HepG2 (cell line): ENCODE measurements at regions not wholly inside any gene's neighbourhood (a gene's known extent, or its start where the extent isn't known, plus 50 kb on each side); places are given as distances from the start of the nearest gene placed in this dataset.

Experiments
- ATAC-seq: fragments of 200-7000 bp; cut with Tn5 transposase; 3 replicates; pipeline ENCODE4 v1.9.1; 2020; ENCODE audit warnings: mild to moderate bottlenecking, moderate library complexity
- BruUV-seq: library from RNA; stranded (reverse); fragments of 400-500 nt; replicated peaks from 2 replicates; lab custom pipeline; 2021; lab: Mats Ljungman, UMichigan
- CTCF ChIA-PET: fragments of 300-600 bp; formaldehyde crosslinking; extraction: SDS; loops from one replicate; lab custom pipeline; 2021; ENCODE audit warnings: low total read pairs, inconsistent platforms, low intra/inter-chr PET ratio; lab: Yijun Ruan, JAX
- POLR2A ChIA-PET: fragments of 350-600 bp; sonication (Branson Sonifier 250); formaldehyde crosslinking; loops from one replicate; lab custom pipeline; 2020; ENCODE audit warnings: antibody characterized with exemption, inconsistent platforms; lab: Yijun Ruan, JAX
- DNase-seq: peaks from one replicate; pipeline ENCODE4 v3.0.0-alpha.2; 2015; ENCODE audit warnings: low spot score
- FAIRE-seq: peaks from 3 replicates; lab custom pipeline; 2011; peaks lifted over from hg19 to GRCh38; lab: Jason Lieb, UNC
- H2AFZ ChIP-seq: one replicate; pipeline ENCODE4 v1.6.1; 2011; ENCODE audit warnings: low read length, inconsistent platforms
- H3K27ac ChIP-seq: fragments of 300-600 bp; 3 replicates; pipeline ENCODE4 v1.8.0; 2011; ENCODE audit warnings: mixed run types, mild to moderate bottlenecking, mixed read lengths, low read length, inconsistent platforms; ENCODE audit not compliant: insufficient read depth; ENCODE audit errors: extremely low read length
- H3K27me3 ChIP-seq, 2 experiments: fragments of 200-600 bp in 1 of 2; 2 replicates in 1 of 2; 3 replicates in 1 of 2; pipeline versions ENCODE4 v1.6.0 to v1.8.0; 2011; ENCODE audit warnings: low read length in 2 of 2, mild to moderate bottlenecking in 2 of 2, moderate library complexity in 2 of 2, inconsistent platforms in 1 of 2; ENCODE audit not compliant: insufficient read depth in 2 of 2, control insufficient read depth in 1 of 2
- H3K36me3 ChIP-seq, 2 experiments: fragments of 200-600 bp in 1 of 2; replicated peaks in 1 of 2; 2 replicates in 1 of 2; 3 replicates in 1 of 2; pipeline versions ENCODE4 v1.5.1 to v1.8.0; 2011; ENCODE audit warnings: low read length in 2 of 2, inconsistent platforms in 1 of 2; ENCODE audit not compliant: insufficient read depth in 2 of 2, control insufficient read depth in 1 of 2
- H3K4me1 ChIP-seq: 2 replicates; pipeline ENCODE4 v1.5.1; 2012; ENCODE audit warnings: low read length, inconsistent platforms; ENCODE audit not compliant: insufficient read depth
- H3K4me2 ChIP-seq: 2 replicates; pipeline ENCODE4 v1.6.0; 2011; ENCODE audit warnings: low read depth, low read length, inconsistent platforms
- H3K4me3 ChIP-seq, 3 experiments: fragments of 200-600 bp in 1 of 3; sonication (generic), shearing (Covaris generic) in 1 of 3; replicated peaks in 1 of 3; 2 replicates each; pipeline ENCODE4 v1.5.1; 2011 to 2016; ENCODE audit warnings: low read length in 3 of 3, inconsistent platforms in 2 of 3, low read depth in 2 of 3, mild to moderate bottlenecking in 2 of 3, control low read depth in 1 of 3, mixed read lengths in 1 of 3; ENCODE audit not compliant: insufficient read depth in 1 of 3
- H3K79me2 ChIP-seq: one replicate; pipeline ENCODE4 v1.6.1; 2011; ENCODE audit warnings: low read length, inconsistent platforms; ENCODE audit not compliant: insufficient read depth
- H3K9ac ChIP-seq: 2 replicates; pipeline ENCODE4 v1.6.0; 2011; ENCODE audit warnings: mild to moderate bottlenecking, low read depth, low read length, inconsistent platforms; ENCODE audit not compliant: insufficient read depth
- H3K9me3 ChIP-seq: 2 replicates; pipeline ENCODE4 v1.5.1; 2012; ENCODE audit warnings: mild to moderate bottlenecking, low read length
- H4K20me1 ChIP-seq: 2 replicates; pipeline ENCODE4 v1.6.0; 2011; ENCODE audit warnings: inconsistent platforms, mild to moderate bottlenecking, low read length, moderate library complexity; ENCODE audit not compliant: insufficient read depth
- CREB1 ChIP-seq, 2 experiments: fragments of 450-650 bp in 1 of 2; IDR thresholded peaks; 2 replicates each; pipeline ENCODE4 v1.6.1; 2016 to 2017; ENCODE audit warnings: control low read depth in 1 of 2, mild to moderate bottlenecking in 1 of 2, missing compliant biosample characterization in 1 of 2, missing genetic modification characterization in 1 of 2
- HNF4G ChIP-seq, 2 experiments: sonication (generic) in 1 of 2; formaldehyde crosslinking in 1 of 2; IDR thresholded peaks; 2 replicates each; pipeline versions ENCODE4 v1.4.0 to v1.6.1; 2011 to 2020; ENCODE audit warnings: borderline replicate concordance in 2 of 2, low read depth in 2 of 2, mild to moderate bottlenecking in 2 of 2, low read length in 1 of 2, missing genetic modification reagents in 1 of 2, moderate library complexity in 1 of 2
- ISL2 ChIP-seq: sonication (generic); formaldehyde crosslinking; IDR thresholded peaks from 2 replicates; pipeline ENCODE4 v1.5.0; 2020; ENCODE audit warnings: missing genetic modification reagents
- PAWR ChIP-seq: sonication (generic); formaldehyde crosslinking; IDR thresholded peaks from 2 replicates; pipeline ENCODE4 v1.4.0; 2020; ENCODE audit warnings: missing genetic modification reagents, mild to moderate bottlenecking, borderline replicate concordance
- ZBTB42 ChIP-seq: sonication (generic); formaldehyde crosslinking; IDR thresholded peaks from 2 replicates; pipeline ENCODE4 v1.5.0; 2020; ENCODE audit warnings: mild to moderate bottlenecking, missing genetic modification reagents
- ZBTB7A ChIP-seq: sonication (generic); formaldehyde crosslinking; IDR thresholded peaks from 2 replicates; pipeline ENCODE4 v1.8.0; 2022; ENCODE audit warnings: mild to moderate bottlenecking, missing genetic modification reagents
- ZFP36L1 ChIP-seq: sonication (generic); formaldehyde crosslinking; IDR thresholded peaks from 2 replicates; pipeline ENCODE4 v1.8.0; 2022; ENCODE audit warnings: mild to moderate bottlenecking, missing genetic modification reagents, moderate library complexity
- ZNF354B ChIP-seq: sonication (generic); formaldehyde crosslinking; IDR thresholded peaks from 2 replicates; pipeline ENCODE4 v1.8.0; 2022; ENCODE audit warnings: mild to moderate bottlenecking, missing genetic modification reagents
- ZNF589 ChIP-seq: sonication (generic); formaldehyde crosslinking; conservative IDR thresholded peaks from 2 replicates; pipeline ENCODE4 v1.8.0; 2022; ENCODE audit warnings: mild to moderate bottlenecking, moderate library complexity, missing genetic modification reagents
- WGBS: methylation state at CpG from one replicate; pipeline ENCODE4 v1.1.6; 2017; ENCODE audit warnings: low lambda C conversion rate; 5-methylcytosine and 5-hydroxymethylcytosine counted together
- in situ Hi-C: cut with HindIII; loops from 2 replicates; pipeline ENCODE4 v1.10.0; 2017; ENCODE audit warnings: low pct_unique_long_range_greater_than_20kb; ENCODE audit not compliant: extremely low pct_ligation_motif_present
- intact Hi-C: fragments of 100-400 bp; cut with micrococcal nuclease; formaldehyde crosslinking; loops from one replicate; pipeline ENCODE4 v1.10.0; 2022; ENCODE audit not compliant: unreplicated experiment
- TF ChIP-seq, protein P1 (sequence below): sonication (generic); formaldehyde crosslinking; IDR thresholded peaks from 2 replicates; pipeline ENCODE4 v1.8.1; 2023; ENCODE audit warnings: mild to moderate bottlenecking, moderate library complexity, missing genetic modification reagents
- TF ChIP-seq, protein P2 (sequence below): sonication (generic); formaldehyde crosslinking; IDR thresholded peaks from 2 replicates; pipeline ENCODE4 v1.4.0; 2020; ENCODE audit warnings: missing genetic modification reagents
- TF ChIP-seq, protein P3 (sequence below): sonication (generic); formaldehyde crosslinking; IDR thresholded peaks from 2 replicates; pipeline ENCODE4 v1.9.0; 2021; ENCODE audit warnings: missing genetic modification reagents, mild to moderate bottlenecking, borderline replicate concordance

DNA sequence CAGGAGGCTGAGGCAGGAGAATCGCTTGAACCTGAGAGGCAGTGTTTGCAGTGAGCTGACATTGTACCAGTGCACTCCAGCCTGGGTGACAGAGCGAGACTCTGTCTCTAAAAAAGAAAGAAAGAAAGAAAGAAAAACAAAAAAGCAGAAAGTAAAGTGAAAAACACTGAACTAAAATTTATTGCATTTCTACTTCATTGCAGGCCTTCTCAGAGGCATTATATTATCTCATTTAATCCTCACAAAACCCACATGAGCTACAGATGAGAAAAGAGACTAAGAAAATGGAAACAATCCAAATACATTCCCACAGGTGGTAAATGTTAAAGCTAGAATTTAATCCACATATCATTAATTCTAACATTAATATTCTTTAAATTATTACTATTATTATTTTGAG is 147.2 kb upstream of the FREM2 start (continued):
- TF ChIP-seq, protein P1, sequence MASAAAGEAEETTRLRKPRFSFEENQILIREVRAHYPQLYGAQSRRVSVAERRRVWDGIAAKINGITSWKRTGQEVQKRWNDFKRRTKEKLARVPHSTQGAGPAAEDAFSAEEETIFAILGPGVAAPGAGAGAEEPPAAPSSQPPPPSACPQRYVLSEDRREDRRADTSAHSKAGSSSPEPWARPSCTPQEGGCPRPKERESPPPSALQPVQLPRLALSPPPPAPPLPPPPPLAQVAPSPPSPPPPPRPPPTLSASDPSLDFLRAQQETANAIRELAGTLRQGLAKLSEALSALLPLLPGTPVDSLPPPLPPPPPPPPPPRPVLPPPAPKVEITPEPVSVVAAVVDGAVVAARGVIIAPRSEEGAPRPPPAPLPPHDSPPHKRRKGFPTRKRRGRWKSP (CRISPR knock-in tag), result no peak
- TF ChIP-seq, protein P2, sequence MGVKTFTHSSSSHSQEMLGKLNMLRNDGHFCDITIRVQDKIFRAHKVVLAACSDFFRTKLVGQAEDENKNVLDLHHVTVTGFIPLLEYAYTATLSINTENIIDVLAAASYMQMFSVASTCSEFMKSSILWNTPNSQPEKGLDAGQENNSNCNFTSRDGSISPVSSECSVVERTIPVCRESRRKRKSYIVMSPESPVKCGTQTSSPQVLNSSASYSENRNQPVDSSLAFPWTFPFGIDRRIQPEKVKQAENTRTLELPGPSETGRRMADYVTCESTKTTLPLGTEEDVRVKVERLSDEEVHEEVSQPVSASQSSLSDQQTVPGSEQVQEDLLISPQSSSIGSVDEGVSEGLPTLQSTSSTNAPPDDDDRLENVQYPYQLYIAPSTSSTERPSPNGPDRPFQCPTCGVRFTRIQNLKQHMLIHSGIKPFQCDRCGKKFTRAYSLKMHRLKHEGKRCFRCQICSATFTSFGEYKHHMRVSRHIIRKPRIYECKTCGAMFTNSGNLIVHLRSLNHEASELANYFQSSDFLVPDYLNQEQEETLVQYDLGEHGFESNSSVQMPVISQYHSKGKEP (CRISPR knock-in tag), result no peak
- TF ChIP-seq PAWR (CRISPR knock-in tag) (no peak), ZBTB7A (CRISPR knock-in tag) (no peak), ZFP36L1 (CRISPR knock-in tag) (no peak), ZNF354B (no peak)

DNA sequence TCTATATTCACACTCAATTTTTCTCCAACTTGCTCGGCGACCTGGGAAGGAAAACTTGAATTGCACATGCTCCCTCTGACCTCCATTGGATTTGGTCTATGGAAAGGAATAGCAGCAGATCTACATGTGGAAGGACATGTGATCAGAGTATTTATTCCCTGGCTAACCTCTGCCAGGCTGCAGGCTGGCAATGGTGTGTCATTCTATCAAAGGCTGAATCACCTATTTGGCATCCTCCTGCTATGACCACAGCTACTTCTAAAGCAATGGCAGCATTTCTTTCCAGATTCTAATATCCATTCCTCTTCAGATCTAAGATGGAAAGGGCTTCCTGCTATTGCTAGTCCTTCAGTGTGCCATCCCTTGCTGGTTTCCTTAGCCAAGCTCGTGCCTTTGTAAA is 144.3 kb upstream of the FREM2 start:
- Histone ChIP-seq H3K9me3 (no peaks in the 10 kb centered on the region), H4K20me1 (no peaks in the 10 kb centered on the region), H3K79me2 (no peaks in the 10 kb centered on the region), H3K36me3 (no peaks in the 10 kb centered on the region), H3K4me2 (no peak overlapping the region), H3K27me3 (no peaks in the 10 kb centered on the region), H3K4me1 (no peaks in the 10 kb centered on the region), H3K4me3 (no peak overlapping the region), H2AFZ (no peak overlapping the region), H3K9ac (no peak overlapping the region), H3K27ac (no peak overlapping the region)
- BruUV-seq, result no TSS peak
- in situ Hi-C loops (no loop called here), intact Hi-C loops (no loop called here)
- 9% methylated on average over 3 of the region's 3 CpGs for WGBS
- ChIA-PET CTCF (no interaction called here), POLR2A (no interaction called here)
- no peak for FAIRE-seq
- no peak for TF ChIP-seq ZNF589
- no peak for TF ChIP-seq CREB1 (IDR thresholded peaks at IDR 0.05)
- TF ChIP-seq CREB1 (CRISPR knock-in tag; IDR thresholded peaks at IDR 0.05), result no peak
- TF ChIP-seq HNF4G (IDR thresholded peaks at IDR 0.05; ENCODE audit: borderline replicate concordance, low read depth, low read length), result no peak
- TF ChIP-seq HNF4G (CRISPR knock-in tag; IDR thresholded peaks at IDR 0.05; ENCODE audit: borderline replicate concordance, low read depth), result no peak
- no peak for TF ChIP-seq ISL2
- TF ChIP-seq, protein P3, sequence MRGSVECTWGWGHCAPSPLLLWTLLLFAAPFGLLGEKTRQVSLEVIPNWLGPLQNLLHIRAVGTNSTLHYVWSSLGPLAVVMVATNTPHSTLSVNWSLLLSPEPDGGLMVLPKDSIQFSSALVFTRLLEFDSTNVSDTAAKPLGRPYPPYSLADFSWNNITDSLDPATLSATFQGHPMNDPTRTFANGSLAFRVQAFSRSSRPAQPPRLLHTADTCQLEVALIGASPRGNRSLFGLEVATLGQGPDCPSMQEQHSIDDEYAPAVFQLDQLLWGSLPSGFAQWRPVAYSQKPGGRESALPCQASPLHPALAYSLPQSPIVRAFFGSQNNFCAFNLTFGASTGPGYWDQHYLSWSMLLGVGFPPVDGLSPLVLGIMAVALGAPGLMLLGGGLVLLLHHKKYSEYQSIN (CRISPR knock-in tag), result no peak
- no peak for TF ChIP-seq ZBTB42
- DNase-seq, result no peak
- no peak for ATAC-seq
